ENCODE measurements at regions not wholly inside any gene's neighbourhood (a gene's known extent, or its start where the extent isn't known, plus 50 kb on each side); places are given as distances from the start of the nearest gene placed in this dataset.

DNA sequence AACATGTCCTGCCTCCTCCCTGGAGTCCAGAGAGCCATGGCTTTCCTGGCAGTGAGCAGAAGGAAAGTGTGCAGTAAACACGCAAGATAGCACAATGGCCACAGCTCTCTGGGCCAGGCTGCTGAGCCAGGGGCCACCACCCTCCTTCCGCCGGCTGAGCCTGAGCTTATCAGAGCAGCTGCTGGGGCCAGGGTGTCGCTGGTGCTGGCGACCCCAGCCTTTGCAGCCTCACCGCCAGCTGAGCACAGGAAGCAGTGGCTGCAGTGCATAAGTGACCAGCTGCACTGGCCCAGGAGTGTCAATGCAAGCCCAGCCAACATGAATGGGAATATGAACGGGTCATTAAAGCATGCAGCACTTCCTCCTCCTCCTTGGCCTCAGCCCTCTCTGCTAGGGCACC, 172.0 kb downstream of the ZFP36L2 start:
- Histone ChIP-seq H4K20me1 (ENCODE audit: insufficient read depth) (no peaks in the 10 kb centered on the region), H3K36me3 (ENCODE audit: low read depth) (no peaks in the 10 kb centered on the region), H3F3A (ENCODE audit: insufficient read depth) (0 out of 2 replicates have a peak, but pooled peaks cover 4% of the 10 kb centered on the region), H3K9ac (no peak overlapping the region), H3K79me2 (ENCODE audit: insufficient read depth) (no peaks in the 10 kb centered on the region), H3K27me3 (replicated peaks; ENCODE audit: insufficient read depth) (no peaks in the 10 kb centered on the region), H3K27ac (no peak overlapping the region), H3K4me2 (ENCODE audit: unreplicated experiment) (no peak overlapping the region), H3K9me3 (ENCODE audit: low read depth) (no peaks in the 10 kb centered on the region), H3K4me3 (no peak overlapping the region), H3K9me2 (ENCODE audit: insufficient read depth) (no peaks in the 10 kb centered on the region), H2AFZ (no peak overlapping the region), H3K4me1 (ENCODE audit: insufficient read depth) (peaks cover 20% of the 10 kb centered on the region)
- no peak for DNase-seq
- WGBS, 2 experiments (ENCODE audit: low coverage in 1 of 2, low lambda C conversion rate in 2 of 2, missing lambda C conversion rate in 2 of 2) = 86% methylated on average over 7 of the region's 7 CpGs
- TF ChIP-seq EZH2phosphoT487 (IDR thresholded peaks at IDR 0.05; ENCODE audit: insufficient read depth, low read depth) (no peak), EZH2 (IDR thresholded peaks at IDR 0.05; ENCODE audit: insufficient read depth, poor library complexity, severe bottlenecking) (no peak)
- in situ Hi-C loops (cut with MboI) = no loop called here

DNA sequence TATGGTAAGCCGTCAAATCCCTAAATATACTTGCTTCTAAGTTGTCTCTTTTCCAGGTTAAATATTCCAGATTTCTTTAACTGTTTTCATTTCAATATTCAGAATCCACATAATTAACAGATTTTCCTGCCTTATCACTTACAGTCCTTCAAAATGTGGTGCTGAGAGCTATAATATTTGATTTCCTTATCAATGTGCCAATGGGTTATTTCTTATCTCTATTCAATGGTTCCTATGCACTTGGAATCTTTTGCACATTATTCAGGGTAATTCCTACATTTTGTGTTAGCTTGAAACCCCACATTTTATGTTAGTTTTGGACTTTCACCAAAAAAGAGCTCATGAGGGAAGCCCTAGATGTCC, 173.5 kb downstream of the ZFP36L2 start:
- 89 to 90% methylated on average over 1 of the region's 1 CpG for WGBS, 2 experiments (ENCODE audit: low coverage in 1 of 2, low lambda C conversion rate in 2 of 2, missing lambda C conversion rate in 2 of 2)
- in situ Hi-C loops (cut with MboI) = no loop called here

GRCh38 chr2:43052204-43052943, 174.0 kb downstream of the ZFP36L2 start:
- no peak for DNase-seq
- Histone ChIP-seq H3K9me3 (ENCODE audit: low read depth) (no peaks in the 10 kb centered on the region), H3K4me2 (ENCODE audit: unreplicated experiment) (no peak overlapping the region), H3K9ac (no peak overlapping the region), H3K79me2 (ENCODE audit: insufficient read depth) (no peaks in the 10 kb centered on the region), H2AFZ (no peak overlapping the region), H4K20me1 (ENCODE audit: insufficient read depth) (no peaks in the 10 kb centered on the region), H3K9me2 (ENCODE audit: insufficient read depth) (no peaks in the 10 kb centered on the region), H3F3A (ENCODE audit: insufficient read depth) (no peaks in the 10 kb centered on the region), H3K27ac (no peak overlapping the region), H3K4me3 (no peak overlapping the region), H3K27me3 (replicated peaks; ENCODE audit: insufficient read depth) (no peaks in the 10 kb centered on the region), H3K4me1 (ENCODE audit: insufficient read depth) (peaks cover 15% of the 10 kb centered on the region; the same call in 1 of the 2 replicates), H3K36me3 (ENCODE audit: low read depth) (no peaks in the 10 kb centered on the region)
- WGBS, 2 experiments (ENCODE audit: low coverage in 1 of 2, low lambda C conversion rate in 2 of 2, missing lambda C conversion rate in 2 of 2) = 95 to 97% methylated on average over 3 of the region's 3 CpGs
- TF ChIP-seq EZH2phosphoT487 (IDR thresholded peaks at IDR 0.05; ENCODE audit: insufficient read depth, low read depth) (no peak), EZH2 (IDR thresholded peaks at IDR 0.05; ENCODE audit: insufficient read depth, poor library complexity, severe bottlenecking) (no peak)
- in situ Hi-C loops (cut with MboI) = no loop called here

More for the DNA sequence above, 173.5 kb downstream of the ZFP36L2 start:
- Histone ChIP-seq H3K4me2 (ENCODE audit: unreplicated experiment) (no peak overlapping the region), H3F3A (ENCODE audit: insufficient read depth) (no peaks in the 10 kb centered on the region), H3K9ac (no peak overlapping the region), H2AFZ (no peak overlapping the region), H3K27me3 (replicated peaks; ENCODE audit: insufficient read depth) (no peaks in the 10 kb centered on the region), H3K4me3 (no peak overlapping the region), H3K4me1 (ENCODE audit: insufficient read depth) (peaks cover 15% of the 10 kb centered on the region; the same call in 1 of the 2 replicates), H4K20me1 (ENCODE audit: insufficient read depth) (no peaks in the 10 kb centered on the region), H3K27ac (no peak overlapping the region), H3K9me2 (ENCODE audit: insufficient read depth) (no peaks in the 10 kb centered on the region), H3K79me2 (ENCODE audit: insufficient read depth) (no peaks in the 10 kb centered on the region), H3K36me3 (ENCODE audit: low read depth) (no peaks in the 10 kb centered on the region), H3K9me3 (ENCODE audit: low read depth) (no peaks in the 10 kb centered on the region)
- no peak for DNase-seq
- TF ChIP-seq EZH2phosphoT487 (IDR thresholded peaks at IDR 0.05; ENCODE audit: insufficient read depth, low read depth) = no peak
- TF ChIP-seq EZH2 (IDR thresholded peaks at IDR 0.05; ENCODE audit: insufficient read depth, poor library complexity, severe bottlenecking) = no peak

- 57 to 62% methylated on average over 7 to 8 of the region's 8 CpGs for WGBS, 2 experiments (ENCODE audit: low coverage in 1 of 2, low lambda C conversion rate in 2 of 2, missing lambda C conversion rate in 2 of 2)
- in situ Hi-C loops (cut with MboI) = no loop called here
- no peak for TF ChIP-seq EZH2phosphoT487 (IDR thresholded peaks at IDR 0.05; ENCODE audit: insufficient read depth, low read depth)
- no peak for TF ChIP-seq EZH2 (IDR thresholded peaks at IDR 0.05; ENCODE audit: insufficient read depth, poor library complexity, severe bottlenecking)
- H4K20me1 ChIP-seq (ENCODE audit: insufficient read depth) = no peaks in the 10 kb centered on the region
- H3F3A ChIP-seq (ENCODE audit: insufficient read depth) = no peaks in the 10 kb centered on the region
- H3K27me3 ChIP-seq (replicated peaks; ENCODE audit: insufficient read depth) = no peaks in the 10 kb centered on the region
- H3K4me2 ChIP-seq (ENCODE audit: unreplicated experiment) = peak overlapping the region; percentile 42
- no peaks in the 10 kb centered on the region for H3K9me2 ChIP-seq (ENCODE audit: insufficient read depth)
- no peak overlapping the region for H3K4me3 ChIP-seq
- peak overlapping the region; percentile 38; the same call in 1 of the 2 replicates for H2AFZ ChIP-seq
- H3K79me2 ChIP-seq (ENCODE audit: insufficient read depth) = no peaks in the 10 kb centered on the region
- no peak overlapping the region for H3K9ac ChIP-seq
- H3K9me3 ChIP-seq (ENCODE audit: low read depth) = no peaks in the 10 kb centered on the region
- H3K36me3 ChIP-seq (ENCODE audit: low read depth) = no peaks in the 10 kb centered on the region
- no peak overlapping the region for H3K27ac ChIP-seq
- peak; percentile 55 for DNase-seq
- H3K4me1 ChIP-seq (ENCODE audit: insufficient read depth) = peaks cover 22% of the 10 kb centered on the region
Observed at GRCh38 chr2:43051338-43051737, 175.1 kb downstream of the ZFP36L2 start.
